IPS-NIHi11 (cell line): ENCODE measurements at regions not wholly inside any gene's neighbourhood (a gene's known extent, or its start where the extent isn't known, plus 50 kb on each side); places are given as distances from the start of the nearest gene placed in this dataset.
A peak's percentile ranks its signal among the peaks of the same experiment; 100 is the strongest.
"Not testable (repeated sequence)": the region's sequence is repeated elsewhere in the genome, so short reads cannot be mapped to it uniquely, and the experiment has no call there.

Source experiments
- DNase-seq: peaks from one replicate; pipeline ENCODE4 v3.0.0; 2012; ENCODE audit warnings: mixed read lengths, low spot score

GRCh38 chr3:27661797-27662196, 60.3 kb downstream of the EOMES start:
- DNase-seq: no peak

DNA sequence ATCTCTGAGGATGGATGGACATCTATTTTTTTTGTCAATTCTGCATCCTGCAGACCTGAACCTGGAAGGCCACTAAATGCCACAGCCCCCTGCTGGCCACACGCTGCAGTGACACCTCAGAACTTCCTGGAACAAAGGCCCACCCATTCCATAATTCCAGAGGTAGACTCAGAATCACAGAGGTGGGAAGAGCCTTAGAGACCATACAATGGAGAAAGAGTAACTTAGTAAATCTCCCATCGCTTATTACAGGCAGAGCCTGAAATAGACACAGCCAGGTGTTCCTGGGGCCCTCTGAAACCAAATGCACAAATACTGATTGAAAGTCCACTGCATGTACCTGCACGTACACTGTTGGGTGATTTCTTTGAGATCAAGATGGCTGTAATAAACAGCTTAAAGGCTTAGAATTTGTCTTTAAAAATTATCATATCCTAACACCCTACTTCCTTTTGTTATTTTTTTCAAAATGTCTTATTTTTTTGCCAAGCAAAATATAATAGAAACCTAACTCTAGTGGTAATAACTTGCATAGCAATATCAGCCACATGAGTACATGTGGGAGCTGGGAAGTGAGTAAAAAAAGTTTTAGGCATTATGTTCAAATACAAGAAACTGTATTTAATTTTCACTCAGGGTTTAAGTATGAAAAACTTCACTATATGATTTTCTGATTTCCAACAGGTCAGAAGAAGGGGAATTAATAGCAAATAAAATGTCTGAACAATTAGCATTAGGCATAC, 62.7 kb downstream of the EOMES start:
- DNase-seq: peak; percentile 77

GRCh38 chr3:27658741-27659140, 63.4 kb downstream of the EOMES start:
- DNase-seq: no peak

DNA sequence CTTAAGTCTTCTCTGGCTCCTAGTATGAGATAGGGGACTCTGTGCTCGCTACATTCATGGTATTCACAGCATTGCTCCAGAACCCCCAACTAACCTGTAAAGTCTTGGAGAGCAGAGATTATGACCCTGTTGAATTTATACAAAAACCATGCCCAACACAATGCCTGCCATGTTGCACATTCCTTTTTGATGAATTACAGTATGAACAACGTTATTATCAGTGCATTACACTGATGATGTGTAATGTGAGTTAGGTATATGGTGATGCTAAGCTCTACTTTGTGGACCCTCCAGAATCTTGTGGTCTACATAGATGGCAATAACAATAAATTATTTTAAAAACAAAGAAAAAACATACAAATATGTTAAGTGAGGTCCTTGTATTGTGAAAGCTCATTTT, 64.3 kb downstream of the EOMES start:
- no peak for DNase-seq

GRCh38 chr3:27657404-27657803, 64.7 kb downstream of the EOMES start:
- DNase-seq: no peak

DNA sequence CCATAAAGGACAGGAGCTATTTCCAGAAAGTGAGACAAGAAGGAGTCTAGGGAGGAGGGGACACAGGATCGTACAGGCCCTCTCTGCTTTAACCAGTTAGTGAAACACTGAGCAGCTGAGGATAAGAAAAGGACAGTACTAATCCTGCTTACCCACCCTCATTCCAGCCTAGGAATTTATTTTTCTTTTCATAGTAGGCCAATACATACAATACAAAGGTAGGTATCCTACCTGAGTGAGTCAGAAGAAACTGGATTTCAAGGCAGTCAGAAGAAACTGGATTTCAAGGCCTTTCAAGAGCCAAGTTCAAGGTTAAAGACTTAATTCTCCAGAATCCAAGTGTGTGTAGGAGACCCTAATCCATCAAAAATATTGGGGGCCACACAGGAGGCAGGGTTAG, 65.3 kb downstream of the EOMES start:
- no peak for DNase-seq

DNA sequence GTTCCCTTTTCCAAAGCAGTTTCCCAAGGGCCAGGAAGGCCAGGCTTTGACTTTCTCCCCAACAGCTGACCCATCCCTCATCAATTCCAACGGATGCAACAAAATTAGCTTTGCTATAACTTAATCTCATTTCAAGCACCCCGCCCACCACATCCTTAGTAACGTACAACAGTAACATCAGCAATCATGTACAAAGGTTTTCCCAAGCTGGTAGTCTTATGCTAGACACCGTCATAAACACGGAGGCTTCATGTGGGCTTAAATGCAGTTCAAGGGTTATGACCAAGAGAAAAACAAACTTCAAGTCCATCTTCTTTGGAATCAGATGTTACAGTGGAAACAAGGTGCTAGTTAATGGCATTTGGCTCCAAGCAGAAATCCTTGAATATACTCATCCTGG, 66.6 kb downstream of the EOMES start:
- DNase-seq: no peak

GRCh38 chr3:27653803-27654558, 68.1 kb downstream of the EOMES start:
- DNase-seq: no peak

DNA sequence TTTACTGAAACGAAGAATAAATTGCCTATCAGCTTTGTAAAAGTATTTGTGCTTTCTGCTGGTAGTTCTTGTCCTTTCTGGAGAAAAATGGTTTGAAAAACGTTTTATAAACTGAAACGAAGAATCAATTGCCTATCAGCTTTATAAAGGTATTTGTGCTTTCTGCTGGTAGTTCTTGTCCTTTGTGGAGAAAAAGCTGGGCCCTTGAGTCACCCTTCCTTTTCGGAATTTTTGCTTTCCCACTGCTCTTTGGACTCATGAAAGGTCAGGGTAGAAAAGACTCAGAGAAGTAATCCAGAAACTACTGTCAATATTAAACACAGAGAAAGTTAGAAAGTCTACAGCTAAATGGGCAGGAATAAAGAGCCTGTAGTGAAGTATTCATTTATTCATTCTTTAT, 72.8 kb downstream of the EOMES start:
- no peak for DNase-seq

GRCh38 chr3:27646896-27647295, 75.2 kb downstream of the EOMES start:
- no peak for DNase-seq

DNA sequence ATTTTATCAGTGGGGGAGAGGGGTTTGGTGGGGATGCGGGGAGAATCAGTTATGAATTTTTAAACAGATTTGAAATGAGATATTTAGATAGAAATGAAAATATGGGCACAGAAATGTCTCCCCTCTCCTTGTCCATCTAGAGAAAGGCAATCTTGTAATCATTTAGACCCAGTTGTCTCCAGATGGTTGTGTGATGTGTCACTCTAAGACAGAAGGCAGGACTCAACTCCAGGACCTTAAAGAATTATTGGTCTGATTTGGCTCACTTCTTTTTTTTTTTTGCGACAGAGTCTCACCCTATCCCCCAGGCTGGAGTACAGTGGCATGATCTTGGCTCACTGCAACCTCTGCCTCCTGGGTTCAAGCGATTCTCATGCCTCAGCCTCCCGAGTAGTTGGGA, 77.2 kb downstream of the EOMES start:
- no peak for DNase-seq

DNA sequence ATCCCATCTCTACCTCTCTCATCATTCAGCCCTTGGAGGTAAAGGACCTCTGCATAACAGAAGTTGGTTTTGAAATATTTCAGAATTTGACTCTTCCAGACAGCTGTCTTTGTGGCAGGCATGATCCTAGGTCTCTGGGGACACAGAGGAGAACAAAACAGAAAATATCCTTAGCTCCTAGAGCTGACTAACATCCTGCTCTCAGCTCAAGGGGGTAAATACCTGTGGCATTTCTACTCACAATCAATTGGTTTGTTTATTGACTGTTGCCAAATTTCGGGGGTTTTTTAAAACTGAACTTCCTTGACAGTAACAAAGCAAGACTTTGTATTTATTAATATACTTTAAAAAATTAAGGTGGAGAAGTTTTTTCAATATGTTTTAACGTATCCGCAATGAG, 78.8 kb downstream of the EOMES start:
- no peak for DNase-seq

- no peak for DNase-seq
These were observed 79.3 kb downstream of the EOMES start for GRCh38 chr3:27642796-27643195.

- no peak for DNase-seq
These were observed 80.1 kb downstream of the EOMES start for GRCh38 chr3:27641888-27642601.

- DNase-seq: no peak
These were observed 80.8 kb downstream of the EOMES start for GRCh38 chr3:27641271-27641800.

DNA sequence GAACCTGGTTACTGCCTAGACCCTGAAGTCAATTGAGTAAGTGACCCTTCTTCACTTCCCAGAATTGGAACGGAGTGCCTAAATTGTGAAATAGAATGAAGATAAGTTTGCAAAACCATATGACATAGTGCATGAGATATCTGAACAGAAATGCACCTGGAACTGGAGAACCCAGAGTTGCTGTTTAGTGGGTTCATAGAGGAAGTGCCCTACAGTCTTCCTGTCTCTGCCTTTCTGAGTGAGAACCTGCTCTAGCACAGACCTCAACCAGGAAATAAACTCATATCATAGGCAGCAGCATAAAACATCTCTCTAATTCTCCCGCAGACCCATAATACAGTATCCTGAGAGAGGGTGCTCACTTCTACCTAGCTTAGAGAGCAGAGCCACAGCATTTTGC, 82.9 kb downstream of the EOMES start:
- DNase-seq: no peak

- no peak for DNase-seq
These were observed 83.5 kb downstream of the EOMES start for GRCh38 chr3:27638594-27638993.

GRCh38 chr3:27637346-27637995, 84.7 kb downstream of the EOMES start:
- no peak for DNase-seq

DNA sequence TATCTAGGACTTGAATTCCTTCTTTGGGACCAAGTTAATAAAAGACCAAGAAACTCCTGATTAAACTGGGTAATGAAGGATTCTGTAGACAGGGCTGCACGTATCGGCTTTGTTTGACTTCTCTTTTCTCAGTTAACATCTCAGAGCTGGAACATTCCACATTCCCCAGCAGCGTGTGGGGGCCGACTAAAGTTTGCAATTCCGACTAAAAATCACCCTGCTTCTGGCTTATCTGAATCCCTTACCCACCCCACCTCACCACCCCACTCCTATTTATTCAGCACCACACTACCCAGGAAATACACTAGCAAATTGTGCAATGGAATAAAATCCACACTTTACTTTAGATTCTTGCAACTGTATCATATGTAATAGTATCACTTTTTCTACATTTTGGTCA, 87.1 kb downstream of the EOMES start:
- DNase-seq: not testable (repeated sequence)

DNA sequence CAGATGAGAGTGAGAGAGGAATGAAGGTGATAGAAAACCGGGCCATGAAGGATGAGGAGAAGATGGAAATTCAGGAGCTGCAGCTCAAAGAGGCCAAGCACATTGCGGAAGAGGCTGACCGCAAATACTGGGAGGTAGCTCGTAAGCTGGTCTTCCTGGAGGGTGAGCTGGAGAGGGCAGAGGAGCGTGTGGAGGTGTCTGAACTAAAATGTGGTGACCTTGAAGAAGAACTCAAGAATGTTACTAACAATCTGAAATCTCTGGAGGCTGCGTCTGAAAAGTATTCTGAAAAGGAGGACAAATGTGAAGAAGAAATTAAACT, 88.9 kb downstream of the EOMES start:
- DNase-seq: no peak

DNA sequence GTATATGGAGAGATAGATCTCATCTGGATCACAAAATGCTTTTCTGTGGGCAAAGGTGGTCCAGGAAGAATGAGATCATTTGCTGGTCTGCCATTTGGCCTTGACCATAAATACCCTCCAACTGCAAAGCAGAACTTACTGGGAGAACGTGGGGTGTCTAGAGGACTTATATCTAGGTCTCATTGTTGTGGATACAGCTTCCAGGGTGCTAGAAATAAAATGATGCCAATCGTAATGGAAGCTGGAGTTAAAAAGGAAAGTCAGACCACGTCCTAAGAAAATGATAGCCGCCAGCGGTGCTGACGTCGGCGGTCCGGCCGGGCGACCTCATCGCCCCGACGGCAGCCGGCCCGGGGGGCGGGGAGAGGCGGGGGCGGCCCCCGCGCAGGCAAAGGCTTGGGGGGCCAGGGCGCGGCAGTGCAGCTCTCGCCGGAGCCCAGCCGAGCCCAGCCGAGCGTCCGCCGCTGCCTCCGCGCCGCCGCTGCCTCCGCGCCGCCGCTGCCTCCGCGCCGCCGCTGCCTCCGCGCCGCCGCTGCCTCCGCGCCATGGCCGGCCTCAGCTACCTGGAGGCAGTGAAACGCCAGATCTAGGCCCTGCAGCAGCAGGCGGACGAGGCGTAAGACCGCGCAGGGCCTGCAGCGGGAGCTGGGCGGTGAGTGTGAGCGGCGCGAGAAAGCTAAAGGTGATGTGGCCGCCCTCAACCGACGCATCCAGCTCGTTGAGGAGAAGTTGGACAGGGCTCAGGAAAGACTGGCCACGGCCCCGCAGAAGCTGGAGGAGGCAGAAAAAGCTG, 89.5 kb downstream of the EOMES start:
- DNase-seq: peak; percentile 70

- DNase-seq: no peak
These were observed 91.2 kb downstream of the EOMES start for GRCh38 chr3:27630885-27631284.
